ENCODE measurements at regions not wholly inside any gene's neighbourhood (a gene's known extent, or its start where the extent isn't known, plus 50 kb on each side); places are given as distances from the start of the nearest gene placed in this dataset.

DNA sequence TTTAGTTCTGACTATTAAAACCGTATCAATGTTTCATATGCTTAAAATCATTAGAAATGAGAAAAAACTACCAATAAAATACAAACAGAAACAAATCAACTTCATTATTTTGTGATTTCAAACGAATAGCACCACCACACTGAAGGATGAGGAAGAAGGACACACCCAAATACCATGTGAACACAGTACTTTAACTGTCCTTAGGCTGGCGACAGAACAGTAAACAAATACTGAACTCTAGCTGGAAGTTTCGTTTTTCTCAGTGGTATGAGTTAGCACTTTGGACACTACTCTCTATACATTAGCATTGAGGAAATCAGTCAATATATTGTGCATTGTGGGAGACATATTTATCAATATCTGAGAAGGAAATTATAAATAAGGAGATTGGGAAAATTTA, 202.4 kb upstream of the AGAP1 start:
- H3K36me3 ChIP-seq (ENCODE audit: control insufficient read depth, insufficient read depth, low read length): no peaks in the 10 kb centered on the region
- no peaks in the 10 kb centered on the region for H3K9me3 ChIP-seq
- DNase-seq: no peak
- H3K36me3 Mint-ChIP-seq (ENCODE audit: insufficient read depth, unreplicated experiment): no peaks in the 10 kb centered on the region
- H3K4me3 Mint-ChIP-seq (ENCODE audit: unreplicated experiment): no peak overlapping the region
- intact Hi-C loops (cut with micrococcal nuclease; ENCODE audit: unreplicated experiment): no loop called here
- CTCF ChIA-PET: no interaction called here
- no peaks in the 10 kb centered on the region for H3K4me1 Mint-ChIP-seq (ENCODE audit: low read depth, unreplicated experiment)
- no TSS peak for BruUV-seq (replicated peaks)
- H3K27ac Mint-ChIP-seq (ENCODE audit: unreplicated experiment): no peak overlapping the region
- H3K27me3 ChIP-seq (replicated peaks; ENCODE audit: control insufficient read depth, insufficient read depth, low read length): no peaks in the 10 kb centered on the region
- TF ChIP-seq, protein P1, sequence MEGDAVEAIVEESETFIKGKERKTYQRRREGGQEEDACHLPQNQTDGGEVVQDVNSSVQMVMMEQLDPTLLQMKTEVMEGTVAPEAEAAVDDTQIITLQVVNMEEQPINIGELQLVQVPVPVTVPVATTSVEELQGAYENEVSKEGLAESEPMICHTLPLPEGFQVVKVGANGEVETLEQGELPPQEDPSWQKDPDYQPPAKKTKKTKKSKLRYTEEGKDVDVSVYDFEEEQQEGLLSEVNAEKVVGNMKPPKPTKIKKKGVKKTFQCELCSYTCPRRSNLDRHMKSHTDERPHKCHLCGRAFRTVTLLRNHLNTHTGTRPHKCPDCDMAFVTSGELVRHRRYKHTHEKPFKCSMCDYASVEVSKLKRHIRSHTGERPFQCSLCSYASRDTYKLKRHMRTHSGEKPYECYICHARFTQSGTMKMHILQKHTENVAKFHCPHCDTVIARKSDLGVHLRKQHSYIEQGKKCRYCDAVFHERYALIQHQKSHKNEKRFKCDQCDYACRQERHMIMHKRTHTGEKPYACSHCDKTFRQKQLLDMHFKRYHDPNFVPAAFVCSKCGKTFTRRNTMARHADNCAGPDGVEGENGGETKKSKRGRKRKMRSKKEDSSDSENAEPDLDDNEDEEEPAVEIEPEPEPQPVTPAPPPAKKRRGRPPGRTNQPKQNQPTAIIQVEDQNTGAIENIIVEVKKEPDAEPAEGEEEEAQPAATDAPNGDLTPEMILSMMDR (IDR thresholded peaks at IDR 0.05; ENCODE audit: insufficient read depth in 1 of 2, low read depth in 1 of 2, low read length in 1 of 2, severe bottlenecking in 1 of 2, unreplicated experiment in 1 of 2): no peak
- POLR2A ChIA-PET: no interaction called here
- no peaks in the 10 kb centered on the region for H3K27me3 Mint-ChIP-seq (ENCODE audit: insufficient read depth, unreplicated experiment)
- H3K4me3 ChIP-seq (ENCODE audit: low read depth, low read length): no peak overlapping the region
- peaks cover 6% of the 10 kb centered on the region; the same call in 1 of the 2 replicates for H3K4me1 ChIP-seq
- H3K9me3 Mint-ChIP-seq (ENCODE audit: unreplicated experiment): no peaks in the 10 kb centered on the region

DNA sequence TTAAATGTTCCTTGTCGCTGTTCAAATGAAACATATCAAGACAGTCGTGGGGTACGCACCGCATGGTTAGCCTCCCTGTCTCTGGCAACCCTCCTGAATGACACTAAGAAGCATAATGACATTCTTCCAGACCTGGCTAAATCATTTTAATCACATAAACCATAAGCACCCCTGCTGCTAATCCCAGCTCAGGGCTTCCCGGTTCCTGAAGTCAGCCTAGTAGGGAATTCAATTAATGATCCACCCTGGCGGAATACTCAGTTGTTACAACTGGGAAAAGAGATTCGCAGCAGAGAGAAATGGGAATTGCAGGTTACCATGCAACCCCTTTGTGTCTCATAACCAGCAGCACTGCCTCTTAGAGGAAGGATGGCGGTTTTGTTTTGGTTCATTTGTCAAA, 200.8 kb upstream of the AGAP1 start:
- H3K27me3 ChIP-seq (replicated peaks; ENCODE audit: control insufficient read depth, insufficient read depth, low read length): no peaks in the 10 kb centered on the region
- TF ChIP-seq, protein P1 (IDR thresholded peaks at IDR 0.05; ENCODE audit: insufficient read depth in 1 of 2, low read depth in 1 of 2, low read length in 1 of 2, severe bottlenecking in 1 of 2, unreplicated experiment in 1 of 2): no peak
- H3K27ac Mint-ChIP-seq (ENCODE audit: unreplicated experiment): no peak overlapping the region
- BruUV-seq (replicated peaks): no TSS peak
- ChIA-PET POLR2A (no interaction called here), CTCF (no interaction called here)
- intact Hi-C loops (cut with micrococcal nuclease; ENCODE audit: unreplicated experiment): no loop called here
- no peaks in the 10 kb centered on the region for H3K4me1 Mint-ChIP-seq (ENCODE audit: low read depth, unreplicated experiment)
- no peak for DNase-seq
- H3K36me3 ChIP-seq (ENCODE audit: control insufficient read depth, insufficient read depth, low read length): no peaks in the 10 kb centered on the region
- H3K4me3 Mint-ChIP-seq (ENCODE audit: unreplicated experiment): no peak overlapping the region
- no peaks in the 10 kb centered on the region for H3K36me3 Mint-ChIP-seq (ENCODE audit: insufficient read depth, unreplicated experiment)
- no peaks in the 10 kb centered on the region for H3K9me3 ChIP-seq
- no peaks in the 10 kb centered on the region for H3K27me3 Mint-ChIP-seq (ENCODE audit: insufficient read depth, unreplicated experiment)
- peaks cover 6% of the 10 kb centered on the region; the same call in 1 of the 2 replicates for H3K4me1 ChIP-seq
- no peaks in the 10 kb centered on the region for H3K9me3 Mint-ChIP-seq (ENCODE audit: unreplicated experiment)
- no peak overlapping the region for H3K4me3 ChIP-seq (ENCODE audit: low read depth, low read length)

DNA sequence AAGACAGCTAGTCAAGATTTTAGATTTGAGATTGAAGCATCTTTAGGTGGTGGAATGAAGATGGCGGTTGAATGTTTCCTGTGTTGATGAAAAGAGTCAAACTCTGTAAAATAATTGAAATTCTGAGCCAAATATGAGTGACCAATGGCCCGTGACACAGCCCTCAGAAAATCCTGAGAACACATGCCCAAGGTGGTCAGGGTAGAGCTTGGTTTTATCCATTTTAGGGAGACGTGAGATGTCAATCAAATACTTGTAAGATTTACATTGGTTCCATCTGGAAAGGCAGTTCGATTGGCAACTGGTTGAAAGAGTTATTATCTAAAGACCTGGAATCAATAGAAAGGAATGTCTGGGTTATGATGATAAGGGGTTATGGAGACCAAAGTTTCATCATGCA, 198.0 kb upstream of the AGAP1 start:
- Histone ChIP-seq H3K4me3 (ENCODE audit: low read depth, low read length) (no peak overlapping the region), H3K27me3 (replicated peaks; ENCODE audit: control insufficient read depth, insufficient read depth, low read length) (no peaks in the 10 kb centered on the region), H3K4me1 (peaks cover 6% of the 10 kb centered on the region; the same call in 1 of the 2 replicates), H3K36me3 (ENCODE audit: control insufficient read depth, insufficient read depth, low read length) (no peaks in the 10 kb centered on the region), H3K9me3 (no peaks in the 10 kb centered on the region)
- TF ChIP-seq, protein P1 (IDR thresholded peaks at IDR 0.05; ENCODE audit: insufficient read depth in 1 of 2, low read depth in 1 of 2, low read length in 1 of 2, severe bottlenecking in 1 of 2, unreplicated experiment in 1 of 2): no peak
- no TSS peak for BruUV-seq (replicated peaks)
- POLR2A ChIA-PET: no interaction called here
- intact Hi-C loops (cut with micrococcal nuclease; ENCODE audit: unreplicated experiment): no loop called here
- H3K36me3 Mint-ChIP-seq (ENCODE audit: insufficient read depth, unreplicated experiment): no peaks in the 10 kb centered on the region
- peak in 1 of 2 experiments; percentile 2 for DNase-seq
- no peak overlapping the region for H3K4me3 Mint-ChIP-seq (ENCODE audit: unreplicated experiment)
- no peak overlapping the region for H3K27ac Mint-ChIP-seq (ENCODE audit: unreplicated experiment)
- H3K9me3 Mint-ChIP-seq (ENCODE audit: unreplicated experiment): no peaks in the 10 kb centered on the region
- H3K4me1 Mint-ChIP-seq (ENCODE audit: low read depth, unreplicated experiment): no peaks in the 10 kb centered on the region
- H3K27me3 Mint-ChIP-seq (ENCODE audit: insufficient read depth, unreplicated experiment): no peaks in the 10 kb centered on the region
- CTCF ChIA-PET: no interaction called here
